HCT116 (cell line): ENCODE measurements at regions not wholly inside any gene's neighbourhood (a gene's known extent, or its start where the extent isn't known, plus 50 kb on each side); places are given as distances from the start of the nearest gene placed in this dataset.
"Not testable (repeated sequence)": the region's sequence is repeated elsewhere in the genome, so short reads cannot be mapped to it uniquely, and the experiment has no call there.

Experiments
- CEBPB ChIP-seq: IDR thresholded peaks from 2 replicates; pipeline ENCODE4 v1.6.1; 2012; ENCODE audit warnings: low read depth
- EZH2 ChIP-seq: fragments of 200-600 bp; sonication (generic); IDR thresholded peaks from 2 replicates; pipeline ENCODE4 v1.6.1; 2017; ENCODE audit warnings: antibody characterized with exemption, mixed run types
- EZH2phosphoT487 ChIP-seq: fragments of 200-600 bp; IDR thresholded peaks from 2 replicates; pipeline ENCODE4 v1.6.1; 2018; ENCODE audit warnings: antibody characterized with exemption, borderline replicate concordance
- FOSL1 ChIP-seq: IDR thresholded peaks from 2 replicates; pipeline ENCODE4 v1.6.1; 2012; ENCODE audit warnings: low read depth
- JUND ChIP-seq: IDR thresholded peaks from 2 replicates; pipeline ENCODE4 v1.6.1; 2012
- POLR2A ChIP-seq: IDR thresholded peaks from 2 replicates; pipeline ENCODE4 v1.7.0; 2011; ENCODE audit warnings: borderline replicate concordance; ENCODE audit not compliant: insufficient read depth, insufficient read length; ENCODE audit errors: extremely low read depth
- POLR2AphosphoS5 ChIP-seq: IDR thresholded peaks from 2 replicates; pipeline ENCODE4 v1.6.1; 2011; ENCODE audit warnings: mild to moderate bottlenecking, low read depth, low read length, moderate library complexity
- SIN3A ChIP-seq: IDR thresholded peaks from 2 replicates; pipeline ENCODE4 v1.6.1; 2012; ENCODE audit warnings: low read depth
- ZFX ChIP-seq: fragments of 450-650 bp; IDR thresholded peaks from 2 replicates; pipeline ENCODE4 v1.6.1; 2017
- TF ChIP-seq, protein P1 (sequence below), 3 experiments: fragments of 200-600 bp in 1 of 3; sonication (generic) in 1 of 3; IDR thresholded peaks in 2 of 3; conservative IDR thresholded peaks in 1 of 3; 2 replicates each; pipeline ENCODE4 v1.5.1; 2012 to 2017; ENCODE audit warnings: low read depth in 2 of 3, low read length in 2 of 3, antibody characterized with exemption in 1 of 3, borderline replicate concordance in 1 of 3, control low read depth in 1 of 3, mild to moderate bottlenecking in 1 of 3, mixed read lengths in 1 of 3, mixed run types in 1 of 3, moderate library complexity in 1 of 3; ENCODE audit not compliant: insufficient read depth in 1 of 3
- TF ChIP-seq, protein P2 (sequence below): IDR thresholded peaks from 2 replicates; pipeline ENCODE4 v1.6.1; 2012
- TF ChIP-seq, protein P3 (sequence below): IDR thresholded peaks from 2 replicates; pipeline ENCODE4 v1.6.1; 2012; ENCODE audit warnings: low read depth
- TF ChIP-seq, protein P4 (sequence below): IDR thresholded peaks from 2 replicates; pipeline ENCODE4 v1.6.1; 2012

DNA sequence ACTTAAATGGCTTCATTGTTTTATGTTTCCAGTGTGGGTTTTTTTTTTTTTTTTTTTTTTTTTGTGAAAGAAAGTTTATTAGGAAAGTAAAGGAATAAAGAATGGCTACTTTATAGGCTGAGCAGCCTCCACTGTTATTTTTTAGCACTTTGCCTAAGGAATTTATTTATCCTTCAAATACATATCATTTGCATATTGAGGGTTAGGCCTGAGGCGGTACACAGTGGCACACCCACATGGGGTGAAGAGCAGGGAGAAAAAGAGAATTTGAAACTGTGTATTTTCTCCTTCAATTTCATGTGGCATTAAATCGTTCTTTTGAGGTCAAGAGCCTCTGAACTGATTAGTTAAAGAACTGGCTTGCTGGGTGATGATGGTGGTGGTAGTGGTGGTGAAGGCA, 1977.1 kb downstream of the KHDRBS2 start:
- TF ChIP-seq, protein P1, sequence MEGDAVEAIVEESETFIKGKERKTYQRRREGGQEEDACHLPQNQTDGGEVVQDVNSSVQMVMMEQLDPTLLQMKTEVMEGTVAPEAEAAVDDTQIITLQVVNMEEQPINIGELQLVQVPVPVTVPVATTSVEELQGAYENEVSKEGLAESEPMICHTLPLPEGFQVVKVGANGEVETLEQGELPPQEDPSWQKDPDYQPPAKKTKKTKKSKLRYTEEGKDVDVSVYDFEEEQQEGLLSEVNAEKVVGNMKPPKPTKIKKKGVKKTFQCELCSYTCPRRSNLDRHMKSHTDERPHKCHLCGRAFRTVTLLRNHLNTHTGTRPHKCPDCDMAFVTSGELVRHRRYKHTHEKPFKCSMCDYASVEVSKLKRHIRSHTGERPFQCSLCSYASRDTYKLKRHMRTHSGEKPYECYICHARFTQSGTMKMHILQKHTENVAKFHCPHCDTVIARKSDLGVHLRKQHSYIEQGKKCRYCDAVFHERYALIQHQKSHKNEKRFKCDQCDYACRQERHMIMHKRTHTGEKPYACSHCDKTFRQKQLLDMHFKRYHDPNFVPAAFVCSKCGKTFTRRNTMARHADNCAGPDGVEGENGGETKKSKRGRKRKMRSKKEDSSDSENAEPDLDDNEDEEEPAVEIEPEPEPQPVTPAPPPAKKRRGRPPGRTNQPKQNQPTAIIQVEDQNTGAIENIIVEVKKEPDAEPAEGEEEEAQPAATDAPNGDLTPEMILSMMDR (IDR thresholded peaks at IDR 0.05 in 2 of 3, conservative IDR thresholded peaks at IDR 0.05 in 1 of 3; ENCODE audit: borderline replicate concordance in 1 of 3, insufficient read depth in 1 of 3, low read depth in 2 of 3, low read length in 2 of 3) = not testable (repeated sequence)
- not testable (repeated sequence) for TF ChIP-seq CEBPB, EZH2, POLR2AphosphoS5, POLR2A, EZH2phosphoT487, ZFX, FOSL1, JUND, SIN3A
- TF ChIP-seq, protein P2, sequence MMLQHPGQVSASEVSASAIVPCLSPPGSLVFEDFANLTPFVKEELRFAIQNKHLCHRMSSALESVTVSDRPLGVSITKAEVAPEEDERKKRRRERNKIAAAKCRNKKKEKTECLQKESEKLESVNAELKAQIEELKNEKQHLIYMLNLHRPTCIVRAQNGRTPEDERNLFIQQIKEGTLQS = not testable (repeated sequence)
- TF ChIP-seq, protein P3, sequence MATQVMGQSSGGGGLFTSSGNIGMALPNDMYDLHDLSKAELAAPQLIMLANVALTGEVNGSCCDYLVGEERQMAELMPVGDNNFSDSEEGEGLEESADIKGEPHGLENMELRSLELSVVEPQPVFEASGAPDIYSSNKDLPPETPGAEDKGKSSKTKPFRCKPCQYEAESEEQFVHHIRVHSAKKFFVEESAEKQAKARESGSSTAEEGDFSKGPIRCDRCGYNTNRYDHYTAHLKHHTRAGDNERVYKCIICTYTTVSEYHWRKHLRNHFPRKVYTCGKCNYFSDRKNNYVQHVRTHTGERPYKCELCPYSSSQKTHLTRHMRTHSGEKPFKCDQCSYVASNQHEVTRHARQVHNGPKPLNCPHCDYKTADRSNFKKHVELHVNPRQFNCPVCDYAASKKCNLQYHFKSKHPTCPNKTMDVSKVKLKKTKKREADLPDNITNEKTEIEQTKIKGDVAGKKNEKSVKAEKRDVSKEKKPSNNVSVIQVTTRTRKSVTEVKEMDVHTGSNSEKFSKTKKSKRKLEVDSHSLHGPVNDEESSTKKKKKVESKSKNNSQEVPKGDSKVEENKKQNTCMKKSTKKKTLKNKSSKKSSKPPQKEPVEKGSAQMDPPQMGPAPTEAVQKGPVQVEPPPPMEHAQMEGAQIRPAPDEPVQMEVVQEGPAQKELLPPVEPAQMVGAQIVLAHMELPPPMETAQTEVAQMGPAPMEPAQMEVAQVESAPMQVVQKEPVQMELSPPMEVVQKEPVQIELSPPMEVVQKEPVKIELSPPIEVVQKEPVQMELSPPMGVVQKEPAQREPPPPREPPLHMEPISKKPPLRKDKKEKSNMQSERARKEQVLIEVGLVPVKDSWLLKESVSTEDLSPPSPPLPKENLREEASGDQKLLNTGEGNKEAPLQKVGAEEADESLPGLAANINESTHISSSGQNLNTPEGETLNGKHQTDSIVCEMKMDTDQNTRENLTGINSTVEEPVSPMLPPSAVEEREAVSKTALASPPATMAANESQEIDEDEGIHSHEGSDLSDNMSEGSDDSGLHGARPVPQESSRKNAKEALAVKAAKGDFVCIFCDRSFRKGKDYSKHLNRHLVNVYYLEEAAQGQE = not testable (repeated sequence)
- TF ChIP-seq, protein P4, sequence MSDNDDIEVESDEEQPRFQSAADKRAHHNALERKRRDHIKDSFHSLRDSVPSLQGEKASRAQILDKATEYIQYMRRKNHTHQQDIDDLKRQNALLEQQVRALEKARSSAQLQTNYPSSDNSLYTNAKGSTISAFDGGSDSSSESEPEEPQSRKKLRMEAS = not testable (repeated sequence)
